ENCODE measurements at regions not wholly inside any gene's neighbourhood (a gene's known extent, or its start where the extent isn't known, plus 50 kb on each side); places are given as distances from the start of the nearest gene placed in this dataset.

- in situ Hi-C loops (cut with HindIII; ENCODE audit: low pct_unique_long_range_greater_than_20kb, low sequenced_read_pairs) = no loop called here
These were observed 240.9 kb downstream of the CDH11 start for GRCh38 chr16:64880994-64881393.

GRCh38 chr16:64880006-64880405 lies 241.9 kb downstream of the CDH11 start:
- Histone ChIP-seq H3K4me1 (ENCODE audit: control insufficient read depth, insufficient read depth, low read length) (no peaks in the 10 kb centered on the region), H3K36me3 (ENCODE audit: control insufficient read depth, insufficient read depth, low read length) (no peaks in the 10 kb centered on the region), H3K4me3 (ENCODE audit: low read depth in 2 of 2, low read length in 2 of 2) (no peak overlapping the region), H3K27me3 (ENCODE audit: control insufficient read depth, insufficient read depth, low read length) (no peaks in the 10 kb centered on the region), H3K9me3 (ENCODE audit: control insufficient read depth, insufficient read depth, low read depth, low read length) (no peaks in the 10 kb centered on the region), H3K27ac (ENCODE audit: low read length) (no peak overlapping the region)
- POLR2A ChIA-PET = no interaction called here
- no peak for DNase-seq (ENCODE audit: low read depth, low spot score)
- BruUV-seq (replicated peaks) = no TSS peak
- CTCF ChIA-PET = no interaction called here
- in situ Hi-C loops (cut with HindIII; ENCODE audit: low pct_unique_long_range_greater_than_20kb, low sequenced_read_pairs) = no loop called here
- TF ChIP-seq REST (IDR thresholded peaks at IDR 0.05; ENCODE audit: insufficient read depth in 1 of 2, low read depth in 2 of 2, low read length in 1 of 2) (no peak), SIN3A (IDR thresholded peaks at IDR 0.05; ENCODE audit: borderline replicate concordance, insufficient read depth, low read depth, low read length) (no peak), CTCF (IDR thresholded peaks at IDR 0.05) (no peak), POLR2AphosphoS5 (IDR thresholded peaks at IDR 0.05; ENCODE audit: low read depth, low read length) (no peak), TCF7L2 (IDR thresholded peaks at IDR 0.05; ENCODE audit: low read depth, low read length) (no peak)
- intact Hi-C loops (cut with micrococcal nuclease; ENCODE audit: unreplicated experiment) = loop anchor here (5.0 kb wide), 1 partner anchor 48 kb away; no protein-coding TSS in a partner anchor
- ATAC-seq = no peak

More at GRCh38 chr16:64880994-64881393, 240.9 kb downstream of the CDH11 start:
- intact Hi-C loops (cut with micrococcal nuclease; ENCODE audit: unreplicated experiment) = loop anchor here (5.0 kb wide), 1 partner anchor 49 kb away; no protein-coding TSS in a partner anchor
- DNase-seq (ENCODE audit: low read depth, low spot score) (no peak), ATAC-seq (no peak)
- Histone ChIP-seq H3K27me3 (ENCODE audit: control insufficient read depth, insufficient read depth, low read length) (no peaks in the 10 kb centered on the region), H3K36me3 (ENCODE audit: control insufficient read depth, insufficient read depth, low read length) (no peaks in the 10 kb centered on the region), H3K4me1 (ENCODE audit: control insufficient read depth, insufficient read depth, low read length) (no peaks in the 10 kb centered on the region), H3K27ac (ENCODE audit: low read length) (no peak overlapping the region), H3K4me3 (ENCODE audit: low read depth in 2 of 2, low read length in 2 of 2) (no peak overlapping the region), H3K9me3 (ENCODE audit: control insufficient read depth, insufficient read depth, low read depth, low read length) (no peaks in the 10 kb centered on the region)
- no TSS peak for BruUV-seq (replicated peaks)
- TF ChIP-seq REST (IDR thresholded peaks at IDR 0.05; ENCODE audit: insufficient read depth in 1 of 2, low read depth in 2 of 2, low read length in 1 of 2) (no peak), SIN3A (IDR thresholded peaks at IDR 0.05; ENCODE audit: borderline replicate concordance, insufficient read depth, low read depth, low read length) (no peak), CTCF (IDR thresholded peaks at IDR 0.05) (no peak), TCF7L2 (IDR thresholded peaks at IDR 0.05; ENCODE audit: low read depth, low read length) (no peak)
- ChIA-PET CTCF (interaction anchor here (0.8 kb wide), 1 partner anchor 1182 kb away, joined by 3 read pairs; no protein-coding TSS in a partner anchor), POLR2A (no interaction called here)
